NCI-H1092 (cell line): ENCODE measurements at regions not wholly inside any gene's neighbourhood (a gene's known extent, or its start where the extent isn't known, plus 50 kb on each side); places are given as distances from the start of the nearest gene placed in this dataset.

Experiments used
- DNase-seq: peaks from one replicate; lab custom pipeline; 2025; lab: John Stamatoyannopoulos, UW

DNA sequence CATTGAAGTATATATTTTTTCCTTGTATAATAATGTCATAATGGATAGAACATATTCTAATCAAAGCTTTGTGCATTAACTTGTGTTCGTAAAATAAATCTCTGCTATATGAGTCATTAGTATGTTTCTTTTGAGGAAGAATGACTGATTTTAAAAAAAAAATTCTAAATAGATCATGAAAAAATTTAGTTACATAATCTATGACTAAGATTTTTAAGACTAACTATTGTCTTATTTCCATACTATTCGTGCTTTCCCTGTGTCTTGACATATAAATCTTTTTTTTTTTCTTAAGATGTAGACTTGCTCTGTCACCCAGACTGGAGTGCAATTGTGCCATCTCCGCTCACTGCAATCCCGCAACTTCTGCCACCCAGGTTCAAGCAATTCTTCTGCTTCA lies 226.1 kb downstream of the DSEL start:
- no peak for DNase-seq

DNA sequence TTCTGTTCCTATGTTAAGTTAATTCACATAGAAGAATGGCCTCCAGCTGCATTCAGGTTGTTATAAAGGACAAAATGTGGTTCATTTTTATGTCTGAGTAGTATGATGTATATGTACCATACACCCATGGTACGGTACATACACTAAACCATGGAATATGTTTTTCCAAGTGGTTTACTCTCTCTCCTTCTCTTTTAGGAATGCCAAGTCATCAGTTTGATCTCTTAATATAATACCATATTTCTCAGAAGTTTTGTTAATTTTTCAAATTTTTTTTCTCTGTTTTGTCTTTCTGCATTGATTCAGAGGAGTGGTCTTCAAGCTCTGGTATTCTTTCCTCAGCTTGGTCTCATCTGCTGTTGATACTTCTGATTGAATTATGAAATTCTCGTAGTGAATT lies 230.9 kb downstream of the DSEL start:
- no peak for DNase-seq

DNA sequence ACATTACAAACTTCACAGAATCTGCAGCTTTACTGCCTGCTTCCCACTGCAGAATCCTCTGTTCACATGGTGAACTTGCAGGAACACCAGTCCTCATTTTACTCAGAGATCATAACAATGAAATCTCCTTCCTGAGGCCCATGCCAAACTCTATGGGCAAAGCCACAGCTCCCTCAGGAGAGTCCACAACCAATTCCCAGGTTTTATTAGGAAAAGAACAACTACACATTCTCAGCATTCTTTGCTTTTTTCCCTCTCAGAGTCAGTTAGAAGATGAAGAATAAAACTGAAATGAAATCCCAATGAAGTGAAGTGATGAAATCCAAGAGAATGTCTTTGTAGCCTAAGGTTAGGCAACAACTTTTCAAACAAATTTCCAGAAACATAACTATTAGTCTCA lies 233.7 kb downstream of the DSEL start:
- DNase-seq = no peak

DNA sequence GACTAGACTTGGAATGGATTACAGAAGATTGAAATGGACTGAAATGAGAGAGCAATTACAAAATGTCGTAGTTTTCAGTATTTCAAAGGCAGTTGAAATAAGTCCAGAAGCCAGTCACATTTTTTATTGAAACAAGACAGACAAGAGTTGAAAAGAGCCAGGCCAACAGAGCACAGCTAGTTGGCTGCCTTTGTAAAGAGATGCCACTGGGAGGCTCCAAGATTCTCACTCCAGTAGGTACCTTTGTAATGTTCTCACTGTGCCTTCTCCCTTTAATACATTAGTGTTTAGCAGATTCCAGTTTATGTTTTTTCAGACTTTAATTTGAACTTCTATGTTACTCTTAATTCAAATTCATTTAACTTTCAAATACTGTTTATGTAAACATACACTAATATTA lies 234.8 kb downstream of the DSEL start:
- DNase-seq = no peak

DNA sequence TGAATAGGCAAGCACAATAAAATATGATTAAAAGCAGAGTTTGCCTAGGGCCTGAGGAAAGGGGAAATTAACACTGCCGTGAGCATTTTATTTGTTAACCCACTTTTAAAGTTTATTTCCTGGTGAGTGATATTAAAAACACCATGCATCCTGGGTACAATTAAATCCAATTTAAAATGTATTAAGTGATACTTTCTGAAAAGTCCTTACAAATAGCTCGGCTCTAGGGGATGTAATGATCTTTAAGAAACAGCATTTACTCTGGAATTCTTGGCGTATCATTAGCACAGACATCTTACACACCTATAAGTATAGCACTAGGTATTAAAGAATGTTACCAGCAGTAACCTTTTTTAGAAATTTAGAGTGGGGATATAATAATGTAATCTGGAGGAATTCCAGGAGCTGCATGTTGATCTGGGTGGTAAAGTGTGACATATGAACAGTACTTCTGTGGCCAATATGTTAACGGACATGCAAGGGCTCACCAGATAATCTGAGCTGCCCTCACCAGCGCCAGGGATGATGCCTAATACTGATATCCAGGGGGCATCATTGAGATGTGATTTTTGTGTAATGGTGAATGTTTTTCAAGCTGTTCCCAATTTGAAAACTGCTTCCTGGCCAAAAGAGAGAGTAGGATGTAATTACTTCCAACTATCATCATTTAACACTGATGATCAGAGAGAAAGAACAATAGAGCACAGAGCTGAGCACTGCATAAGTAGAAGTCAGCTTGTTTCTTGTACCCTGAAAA lies 235.9 kb downstream of the DSEL start:
- DNase-seq = no peak

DNA sequence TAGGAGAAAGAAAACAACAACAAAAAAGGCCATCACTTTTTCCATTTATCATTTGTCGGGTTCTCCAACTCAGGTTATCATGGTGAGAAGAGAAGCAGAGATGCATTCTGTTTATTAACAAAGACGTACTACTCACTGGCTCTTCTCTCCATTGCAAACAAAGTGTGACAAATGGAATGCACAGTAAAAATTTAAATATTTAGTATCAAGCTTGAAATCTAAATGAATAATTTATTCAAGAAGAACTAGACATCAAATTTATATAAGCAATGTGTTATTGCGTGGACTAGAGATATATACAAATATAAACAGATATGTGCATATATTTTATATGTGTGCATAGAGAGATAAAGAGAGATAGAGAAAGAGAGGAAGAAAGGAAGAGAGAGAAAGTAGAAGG lies 236.5 kb downstream of the DSEL start:
- no peak for DNase-seq

DNA sequence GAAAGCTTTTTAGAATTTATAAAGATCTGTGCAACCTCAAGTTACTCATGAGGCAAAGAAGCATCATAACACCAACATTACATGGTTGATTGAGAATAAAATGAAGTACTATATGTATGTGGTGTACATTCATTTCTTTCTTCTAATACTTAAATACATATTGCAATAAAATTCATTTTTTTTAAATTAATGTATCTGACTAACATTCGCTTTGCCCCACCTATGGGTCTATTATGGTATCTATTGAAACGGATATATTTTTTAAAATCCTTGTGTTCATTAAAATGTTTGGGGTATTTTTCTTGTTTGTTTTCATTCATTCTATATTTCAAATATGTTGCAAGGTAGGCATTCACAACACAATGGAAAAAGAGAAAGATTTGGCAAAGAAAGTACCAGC lies 237.5 kb downstream of the DSEL start:
- DNase-seq = no peak

DNA sequence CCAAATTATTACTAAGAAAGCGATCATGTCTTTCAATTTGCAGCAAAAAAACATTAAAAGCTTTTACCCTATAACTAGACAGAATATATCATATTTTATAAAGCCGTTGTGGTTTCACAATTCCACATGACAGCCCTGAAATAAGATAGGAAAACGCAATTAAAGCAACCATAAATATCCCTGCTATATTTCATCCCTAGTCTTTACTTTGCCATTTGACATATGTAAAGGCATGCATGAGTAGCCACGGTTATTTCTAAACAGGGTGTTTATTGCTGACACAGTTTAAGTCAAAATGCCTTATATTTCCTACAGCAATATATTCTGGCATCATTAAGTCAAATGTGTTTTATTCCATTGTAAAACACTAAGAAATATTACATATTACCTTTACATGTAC lies 239.9 kb downstream of the DSEL start:
- DNase-seq = no peak

DNA sequence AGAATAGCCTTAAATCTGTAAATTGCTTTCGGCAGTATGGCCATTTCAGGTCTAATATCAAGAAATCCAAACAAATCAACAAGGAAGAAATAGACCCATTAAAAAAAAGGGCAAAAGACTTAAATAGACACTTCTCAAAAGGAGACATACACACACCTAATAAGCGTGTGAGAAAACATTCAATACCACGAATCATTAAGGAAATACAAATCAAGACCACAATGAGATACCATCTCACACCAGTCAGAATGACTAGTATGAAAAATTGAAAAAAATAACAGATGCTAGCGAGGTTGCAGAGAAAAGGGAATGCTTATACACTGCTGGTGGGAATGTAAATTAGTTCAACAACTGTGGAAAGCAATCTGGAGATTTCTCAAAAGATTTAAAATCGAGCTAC lies 243.2 kb downstream of the DSEL start:
- no peak for DNase-seq

DNA sequence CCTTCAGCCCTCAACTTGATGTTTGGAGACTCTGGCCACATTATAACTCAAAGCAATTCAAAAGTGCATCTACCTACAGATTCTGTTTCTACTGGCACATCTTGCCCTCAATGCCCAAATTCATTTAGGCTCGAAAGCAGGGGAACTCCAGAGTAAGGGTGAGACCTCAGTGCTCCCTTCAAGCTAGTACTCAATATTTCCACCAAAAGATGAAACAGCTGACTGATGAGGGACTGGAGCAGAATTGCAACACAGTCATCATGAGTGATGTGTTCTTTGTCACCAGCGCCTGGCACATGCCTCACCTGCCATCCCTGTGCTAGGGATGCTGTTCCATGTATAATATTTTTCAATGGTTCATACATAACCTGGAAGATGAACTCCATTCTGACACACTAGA lies 247.3 kb downstream of the DSEL start:
- DNase-seq = no peak

DNA sequence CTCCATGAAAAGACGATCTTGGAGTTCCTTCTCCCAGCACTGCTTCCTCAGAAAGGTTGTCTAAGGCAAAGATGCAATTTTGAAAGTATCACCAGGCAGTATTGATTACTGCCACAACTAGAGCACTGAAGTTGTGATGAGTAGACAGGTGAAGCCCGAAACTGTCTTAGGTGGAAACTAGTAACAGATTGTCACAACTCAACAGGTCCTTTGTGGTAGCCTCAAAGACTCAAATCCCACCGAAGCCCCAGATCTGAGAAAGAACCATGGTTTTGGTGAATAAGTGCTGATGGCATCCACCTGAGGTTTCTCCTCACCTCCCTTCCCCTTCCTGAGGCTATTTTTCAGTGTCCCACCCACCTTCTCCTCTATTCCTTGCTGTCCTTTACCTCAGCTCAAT lies 248.0 kb downstream of the DSEL start:
- DNase-seq = no peak

DNA sequence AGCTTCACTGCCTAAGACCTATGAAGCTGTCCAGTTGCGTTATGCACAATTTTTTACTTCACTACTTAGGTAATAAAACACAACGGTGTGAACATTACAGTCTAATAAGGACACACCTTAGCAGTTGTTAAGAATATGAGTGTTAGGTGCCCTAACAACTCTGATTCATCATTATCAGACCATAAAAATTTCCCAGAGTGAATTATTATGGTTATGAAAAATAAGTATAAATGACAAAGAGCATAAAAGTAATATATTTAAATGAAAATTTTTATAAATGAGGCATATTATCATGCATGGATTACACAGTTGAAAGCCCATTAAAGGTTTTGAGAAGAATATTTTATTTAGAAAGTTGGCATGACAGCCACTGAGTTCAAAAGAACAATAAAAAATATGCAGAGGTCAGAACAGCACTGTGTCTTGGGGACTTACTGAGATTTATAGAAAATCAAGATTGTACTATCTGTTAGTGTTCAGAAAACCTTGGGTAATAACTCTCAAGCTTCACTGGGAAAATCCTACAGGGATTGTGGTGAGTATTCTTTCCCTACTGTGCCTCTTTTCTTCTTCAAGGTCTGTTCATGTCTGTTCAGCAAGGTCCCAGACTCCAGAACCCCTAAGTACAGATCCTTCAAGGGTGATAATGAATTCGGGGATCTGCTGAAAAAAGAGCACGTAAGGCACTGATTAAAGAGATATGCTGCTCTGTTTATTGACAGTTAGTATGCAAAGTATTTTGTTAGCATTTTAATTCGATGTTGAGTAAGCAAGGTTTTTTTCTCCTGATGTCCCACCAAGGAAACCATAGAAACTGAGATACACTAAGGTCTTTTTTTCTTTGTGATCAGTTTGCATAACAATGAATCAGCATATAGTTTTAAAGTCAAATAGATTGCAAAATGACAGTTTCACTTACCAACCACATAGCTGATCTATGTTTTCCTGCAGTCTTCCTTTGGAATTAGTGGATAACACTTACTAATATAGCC lies 250.0 kb downstream of the DSEL start:
- DNase-seq = no peak

DNA sequence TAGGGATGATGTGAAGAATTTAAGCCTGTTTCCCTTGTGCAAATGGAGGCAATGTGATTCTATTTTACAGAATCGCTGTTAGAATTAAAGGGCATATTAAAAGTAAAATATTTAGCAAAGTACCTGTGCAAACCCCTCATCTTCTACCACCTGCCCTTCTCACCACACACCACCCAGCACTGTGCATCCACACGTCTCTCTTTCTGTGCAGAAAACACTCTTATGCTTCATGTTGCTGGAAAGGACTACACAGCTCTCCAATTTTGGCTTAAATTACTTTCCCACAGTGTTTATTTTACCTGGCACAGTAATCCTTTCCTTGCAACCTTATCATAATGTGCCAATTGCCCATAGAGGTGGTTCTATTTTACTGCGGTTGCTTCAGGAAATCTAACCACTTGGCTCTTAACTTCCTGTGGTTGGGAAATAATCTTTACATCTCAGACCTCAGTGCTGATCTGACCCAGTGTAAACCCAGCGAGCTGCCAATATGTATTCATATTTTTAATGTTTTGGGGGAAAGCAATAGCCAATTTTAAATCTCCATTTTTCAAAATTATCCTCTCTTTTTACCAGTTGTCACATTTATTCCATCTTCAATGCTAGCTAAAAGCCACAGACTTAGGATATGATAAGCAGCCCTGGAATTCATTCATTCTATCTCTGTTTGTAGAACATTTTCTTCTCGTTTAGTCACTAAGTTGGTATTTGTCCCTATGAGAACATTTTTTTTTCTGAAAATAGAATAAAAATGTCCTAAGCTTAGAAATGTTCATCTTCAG lies 250.9 kb downstream of the DSEL start:
- no peak for DNase-seq

DNA sequence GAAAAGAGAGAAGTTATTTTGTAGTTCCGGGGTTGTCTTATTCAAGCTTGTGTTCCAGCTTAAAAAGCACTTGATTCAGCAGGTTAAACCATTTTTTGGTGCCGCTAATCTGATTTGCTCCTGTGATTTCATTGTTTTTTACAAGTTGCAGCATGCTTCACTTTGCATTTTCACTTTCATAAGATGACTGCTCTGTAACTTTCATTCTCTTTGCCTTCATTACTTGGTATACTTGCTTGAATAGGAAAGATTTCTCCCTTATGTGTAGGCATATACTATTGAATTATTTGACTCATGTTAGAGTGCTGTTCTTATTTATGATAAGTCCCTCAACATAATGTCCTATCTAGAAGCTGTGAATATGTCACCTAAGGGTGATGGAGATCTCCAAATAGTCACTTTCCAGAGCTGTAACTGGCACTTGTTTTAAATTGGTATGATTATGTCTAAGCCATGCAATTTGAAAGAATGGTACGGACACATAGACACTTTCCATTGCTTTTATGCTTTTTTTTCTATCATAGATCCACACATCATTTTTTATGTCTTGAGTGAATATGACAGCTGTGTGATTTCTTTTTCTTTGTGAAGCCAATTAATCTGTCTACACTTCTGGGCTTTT lies 254.5 kb downstream of the DSEL start:
- no peak for DNase-seq

DNA sequence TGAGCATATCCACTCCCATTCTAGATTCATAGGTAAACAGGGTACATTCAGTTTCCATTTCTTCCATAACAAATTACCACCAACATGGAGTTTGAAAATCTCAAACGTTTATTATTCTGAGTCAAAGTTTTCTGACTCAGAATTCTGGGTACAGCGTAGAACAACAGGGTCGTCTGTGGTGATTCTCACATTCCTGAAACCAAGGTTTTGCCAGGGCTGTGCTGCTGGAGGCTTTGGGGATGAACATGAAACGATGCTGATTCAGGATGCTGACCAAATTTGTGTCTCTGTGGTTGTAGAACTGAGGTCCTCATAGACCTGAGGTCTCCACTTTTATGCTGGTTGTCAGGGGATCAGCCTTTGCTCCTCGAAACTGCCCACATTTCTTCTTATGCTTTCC lies 255.7 kb downstream of the DSEL start:
- DNase-seq = no peak

DNA sequence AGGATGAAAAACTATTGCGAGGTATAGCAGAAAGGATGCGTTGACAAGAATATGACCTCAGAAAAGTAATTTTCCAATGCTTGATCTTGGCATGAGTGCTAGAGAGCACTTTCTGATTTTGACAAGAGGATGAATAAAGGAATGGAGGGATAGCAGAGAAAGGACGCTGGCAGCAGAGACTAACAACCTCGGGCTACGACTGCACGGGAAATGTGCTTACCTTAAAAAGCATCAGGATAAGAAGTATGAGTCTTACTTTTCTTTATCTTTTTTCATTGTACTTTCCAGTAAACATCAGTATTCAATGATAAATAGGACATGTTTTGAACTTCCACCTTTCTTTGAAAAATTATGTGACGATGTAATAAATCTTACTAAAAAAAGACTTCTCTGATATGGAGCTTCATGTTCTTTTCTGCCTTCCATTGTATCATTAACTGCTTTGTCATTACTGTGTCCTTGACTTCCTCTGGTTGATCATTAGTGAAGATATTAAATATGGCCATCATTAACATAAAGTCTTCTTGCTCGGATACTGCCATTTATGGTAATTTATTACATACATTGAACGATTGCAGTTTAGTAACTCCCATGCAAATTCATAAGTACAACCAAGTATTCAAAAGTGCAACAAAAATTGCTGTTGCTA lies 265.6 kb downstream of the DSEL start:
- DNase-seq = no peak

DNA sequence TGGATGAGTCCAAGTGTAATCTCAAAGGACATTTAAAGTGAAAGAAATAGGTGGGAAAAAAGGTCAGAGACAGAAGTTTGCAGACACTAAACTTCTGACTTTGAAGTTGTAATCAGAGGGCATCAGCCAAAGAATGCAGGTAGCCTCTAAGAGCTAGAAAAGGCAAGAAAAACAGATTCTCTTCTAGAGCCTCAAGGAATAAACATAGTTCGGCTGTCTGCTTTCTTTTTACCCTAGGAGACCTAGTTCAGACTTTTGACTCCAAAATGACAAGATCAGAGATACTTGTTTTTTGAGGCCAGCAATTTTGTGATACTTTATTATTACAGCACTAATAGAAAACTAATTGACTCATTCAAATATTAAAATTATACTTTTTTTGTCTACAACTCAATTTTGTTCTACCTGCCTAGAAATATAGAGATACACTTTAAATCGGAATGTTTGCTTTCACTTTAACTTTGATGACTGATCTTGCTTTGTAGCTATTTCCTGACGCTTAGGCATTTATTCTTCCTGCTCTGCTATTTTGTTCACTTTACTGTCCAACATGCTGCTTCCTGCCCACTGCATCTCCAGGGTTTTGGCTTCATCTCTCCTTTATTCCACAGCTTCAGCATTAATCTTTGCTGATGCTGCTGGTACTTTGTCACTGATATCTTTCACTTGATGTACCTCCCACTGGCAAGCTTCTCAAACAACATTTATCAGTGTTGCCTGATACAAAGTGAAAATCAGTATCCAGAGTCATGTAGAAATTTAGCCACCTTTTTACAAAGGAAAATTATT lies 272.5 kb downstream of the DSEL start:
- no peak for DNase-seq

DNA sequence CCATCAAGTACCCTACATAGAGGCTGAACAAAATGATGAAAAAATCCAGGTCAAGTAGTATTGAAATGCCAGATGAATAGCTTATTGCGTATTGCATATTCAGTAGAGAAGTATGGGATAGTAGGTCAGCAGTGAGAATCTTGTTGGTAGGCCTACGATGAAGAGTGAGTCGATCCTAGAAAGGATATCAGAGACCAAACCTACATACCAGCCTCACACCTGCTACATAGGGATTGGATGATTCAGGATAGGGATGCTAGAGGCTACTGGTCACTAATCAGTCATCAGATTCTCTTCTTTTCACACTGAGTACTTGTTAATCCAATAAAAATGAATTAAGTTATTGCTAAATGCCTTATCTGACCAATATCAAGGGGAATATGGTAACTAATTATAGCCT lies 274.5 kb downstream of the DSEL start:
- no peak for DNase-seq

DNA sequence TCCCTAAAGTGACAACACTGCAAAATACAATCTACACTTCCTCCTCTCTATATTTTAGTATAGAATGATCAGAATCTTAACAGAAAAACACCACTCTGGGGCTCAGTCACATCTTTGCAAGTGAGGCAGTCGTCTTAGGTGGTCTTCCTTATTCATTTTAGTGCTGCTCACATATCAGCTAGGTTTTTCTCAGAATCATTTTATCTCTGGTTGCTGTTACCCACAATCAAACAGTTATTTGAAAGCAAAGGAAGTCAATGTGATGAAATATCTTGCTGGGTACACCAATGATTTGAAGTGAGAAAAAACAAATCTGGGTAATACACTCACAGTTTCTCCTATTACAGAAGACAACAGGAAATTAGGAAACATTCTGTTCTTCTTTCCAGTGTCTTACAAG lies 275.2 kb downstream of the DSEL start:
- DNase-seq = no peak

DNA sequence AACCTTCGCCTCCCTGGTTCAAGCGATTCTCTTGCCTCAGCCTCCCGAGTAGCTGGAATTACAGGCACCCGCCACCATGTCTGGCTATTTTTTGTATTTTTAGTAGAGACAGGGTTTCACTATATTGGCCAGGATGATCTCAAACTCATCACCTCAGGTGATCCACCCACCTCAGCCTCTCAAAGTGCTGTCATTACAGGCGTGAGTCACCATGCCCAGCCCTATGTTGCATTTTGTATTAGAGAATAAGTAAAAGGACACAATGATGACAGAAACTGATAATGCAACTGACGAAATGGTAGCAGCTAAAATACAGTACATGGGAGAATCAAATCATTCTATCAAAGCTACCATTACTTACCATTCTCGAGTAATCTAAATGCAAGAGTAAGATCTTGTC lies 276.7 kb downstream of the DSEL start:
- DNase-seq = no peak

DNA sequence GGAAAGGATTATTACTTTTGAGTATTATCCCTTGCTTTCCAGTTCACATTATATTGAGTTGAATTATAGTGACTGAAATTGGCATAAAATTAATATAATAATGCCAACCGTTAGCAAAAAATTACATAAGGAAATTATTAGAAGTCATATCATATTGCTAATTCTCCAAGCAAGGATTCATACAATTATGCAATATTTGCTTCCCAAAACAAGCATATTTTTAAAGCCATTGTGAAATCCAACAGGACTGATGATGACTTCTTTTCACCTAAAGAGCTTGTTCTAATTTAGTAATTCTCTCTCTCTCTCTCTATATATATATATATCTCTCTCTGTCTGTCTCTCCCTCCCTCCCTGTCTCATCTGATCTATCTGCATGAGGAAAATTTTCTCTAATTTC lies 283.5 kb downstream of the DSEL start:
- no peak for DNase-seq
